Endothelial cell of umbilical vein (primary cell): ENCODE measurements at regions not wholly inside any gene's neighbourhood (a gene's known extent, or its start where the extent isn't known, plus 50 kb on each side); places are given as distances from the start of the nearest gene placed in this dataset.
"Not testable (repeated sequence)": the region's sequence is repeated elsewhere in the genome, so short reads cannot be mapped to it uniquely, and the experiment has no call there.

Experiments used
- BruUV-seq: library from RNA; stranded (reverse); fragments of 400-500 nt; replicated peaks from 2 replicates; lab custom pipeline; 2021; lab: Mats Ljungman, UMichigan
- CTCF ChIA-PET: fragments of 300-600, 350-600 bp; sonication (Branson Sonifier 250); formaldehyde crosslinking; loops from one replicate; lab custom pipeline; 2021; ENCODE audit warnings: antibody characterized with exemption, inconsistent platforms; lab: Charles Lee
- POLR2A ChIA-PET: fragments of 300-600, 350-600 bp; sonication (Branson Sonifier 250); formaldehyde crosslinking; loops from one replicate; lab custom pipeline; 2021; ENCODE audit warnings: antibody characterized with exemption, inconsistent platforms; lab: Charles Lee
- DNase-seq: peaks from one replicate; pipeline ENCODE4 v3.0.0-alpha.2; 2011; ENCODE audit warnings: low read depth, low spot score
- FAIRE-seq: peaks from 2 replicates; lab custom pipeline; 2011; peaks lifted over from hg19 to GRCh38; lab: Jason Lieb, UNC
- H2AFZ ChIP-seq: 2 replicates; pipeline ENCODE4 v1.6.0; 2012; ENCODE audit warnings: low read depth, low read length, control low read depth, inconsistent platforms
- H3K27ac ChIP-seq: 2 replicates; pipeline ENCODE4 v1.5.1; 2011; ENCODE audit warnings: low read depth, mild to moderate bottlenecking, control low read depth, low read length, moderate library complexity; ENCODE audit not compliant: insufficient read depth
- H3K27me3 ChIP-seq, 2 experiments: 2 replicates each; pipeline versions ENCODE4 v1.6.0 to v1.6.1; 2011; ENCODE audit warnings: low read length in 2 of 2, mixed read lengths in 1 of 2; ENCODE audit not compliant: control insufficient read depth in 2 of 2, insufficient read depth in 2 of 2
- H3K36me3 ChIP-seq, 2 experiments: 2 replicates in 1 of 2; 3 replicates in 1 of 2; pipeline ENCODE4 v1.5.1; 2011; ENCODE audit warnings: low read length in 2 of 2, mild to moderate bottlenecking in 1 of 2, moderate library complexity in 1 of 2; ENCODE audit not compliant: control insufficient read depth in 2 of 2, insufficient read depth in 2 of 2; ENCODE audit errors: extremely low read depth in 1 of 2
- H3K4me1 ChIP-seq: 3 replicates; pipeline ENCODE4 v1.5.1; 2011; ENCODE audit warnings: mild to moderate bottlenecking, low read length; ENCODE audit not compliant: control insufficient read depth, insufficient read depth; ENCODE audit errors: extremely low read depth
- H3K4me2 ChIP-seq: 2 replicates; pipeline ENCODE4 v1.6.1; 2011; ENCODE audit warnings: low read length, control low read depth, mixed read lengths; ENCODE audit not compliant: insufficient read depth
- H3K4me3 ChIP-seq, 3 experiments: fragments of 200-600 bp in 1 of 3; sonication (generic), shearing (Covaris generic) in 1 of 3; replicated peaks in 1 of 3; 2 replicates each; pipeline ENCODE4 v1.5.1; 2011 to 2016; ENCODE audit warnings: control low read depth in 3 of 3, low read length in 3 of 3, mild to moderate bottlenecking in 2 of 3, inconsistent platforms in 1 of 3, low read depth in 1 of 3, moderate library complexity in 1 of 3; ENCODE audit not compliant: insufficient read depth in 1 of 3
- H3K79me2 ChIP-seq: 2 replicates; pipeline ENCODE4 v1.6.0; 2012; ENCODE audit warnings: low read length, inconsistent platforms; ENCODE audit not compliant: control insufficient read depth, insufficient read depth
- H3K9ac ChIP-seq: replicated peaks from 2 replicates; pipeline ENCODE3; 2011; ENCODE audit warnings: low read length, control low read depth; ENCODE audit not compliant: insufficient read depth; ENCODE audit errors: extremely low read depth
- H3K9me1 ChIP-seq: replicated peaks from 3 replicates; pipeline ENCODE4 v1.6.0; 2011; ENCODE audit warnings: mild to moderate bottlenecking, low read length; ENCODE audit not compliant: control insufficient read depth, insufficient read depth; ENCODE audit errors: extremely low read depth
- H3K9me3 ChIP-seq: replicated peaks from 2 replicates; pipeline ENCODE4 v1.5.1; 2012; ENCODE audit warnings: low read length, inconsistent platforms; ENCODE audit not compliant: control insufficient read depth, insufficient read depth
- H4K20me1 ChIP-seq: replicated peaks from 2 replicates; pipeline ENCODE3; 2011; ENCODE audit warnings: mild to moderate bottlenecking, low read length; ENCODE audit not compliant: control insufficient read depth, insufficient read depth; ENCODE audit errors: extremely low read depth
- EZH2 ChIP-seq: IDR thresholded peaks from 2 replicates; pipeline ENCODE4 v1.6.1; 2012; ENCODE audit warnings: borderline replicate concordance, low read depth, mild to moderate bottlenecking, moderate library complexity, low read length, inconsistent platforms; ENCODE audit not compliant: severe bottlenecking
- FOS ChIP-seq: IDR thresholded peaks from 2 replicates; pipeline ENCODE4 v1.6.1; 2011; ENCODE audit warnings: mild to moderate bottlenecking, low read length, moderate library complexity, borderline replicate concordance; ENCODE audit not compliant: insufficient read depth
- GATA2 ChIP-seq: IDR thresholded peaks from 2 replicates; pipeline ENCODE4 v1.7.0; 2011; ENCODE audit warnings: low read depth, mild to moderate bottlenecking, moderate library complexity, mixed read lengths, low read length; ENCODE audit not compliant: insufficient read length, insufficient read depth
- MYC ChIP-seq: IDR thresholded peaks from one replicate; pipeline ENCODE4 v1.6.1; 2011; ENCODE audit warnings: mild to moderate bottlenecking, low read depth, low read length
- POLR2A ChIP-seq: IDR thresholded peaks from 2 replicates; pipeline ENCODE4 v1.6.1; 2012; ENCODE audit warnings: low read depth, mild to moderate bottlenecking, control low read depth, low read length
- POLR2AphosphoS5 ChIP-seq: IDR thresholded peaks from 2 replicates; pipeline ENCODE4 v1.6.1; 2012; ENCODE audit warnings: low read depth, mild to moderate bottlenecking, control low read depth, low read length, moderate library complexity; ENCODE audit not compliant: insufficient read depth
- dilution Hi-C: fragments of 300-500 bp; cut with MboI; formaldehyde crosslinking; loops from one replicate; pipeline ENCODE4 v1.15.0; 2019; ENCODE audit warnings: low sequenced_read_pairs; ENCODE audit not compliant: extremely low pct_ligation_motif_present
- intact Hi-C: fragments of 100-400 bp; cut with micrococcal nuclease; formaldehyde crosslinking; loops from one replicate; pipeline ENCODE4 v1.10.0; 2022
- TF ChIP-seq, protein P1 (sequence below): IDR thresholded peaks from 2 replicates; pipeline ENCODE4 v1.6.1; 2011; ENCODE audit not compliant: insufficient read depth, insufficient read length
- TF ChIP-seq, protein P2 (sequence below), 2 donors: IDR thresholded peaks; 1 replicate in 1 of 2; 2 replicates in 1 of 2; pipeline ENCODE4 v1.5.1; 2011; ENCODE audit warnings: low read length in 2 of 2, mild to moderate bottlenecking in 2 of 2, moderate library complexity in 2 of 2, control low read depth in 1 of 2, inconsistent platforms in 1 of 2, low read depth in 1 of 2; ENCODE audit not compliant: insufficient read depth in 1 of 2; ENCODE audit errors: extremely low read depth in 1 of 2

DNA sequence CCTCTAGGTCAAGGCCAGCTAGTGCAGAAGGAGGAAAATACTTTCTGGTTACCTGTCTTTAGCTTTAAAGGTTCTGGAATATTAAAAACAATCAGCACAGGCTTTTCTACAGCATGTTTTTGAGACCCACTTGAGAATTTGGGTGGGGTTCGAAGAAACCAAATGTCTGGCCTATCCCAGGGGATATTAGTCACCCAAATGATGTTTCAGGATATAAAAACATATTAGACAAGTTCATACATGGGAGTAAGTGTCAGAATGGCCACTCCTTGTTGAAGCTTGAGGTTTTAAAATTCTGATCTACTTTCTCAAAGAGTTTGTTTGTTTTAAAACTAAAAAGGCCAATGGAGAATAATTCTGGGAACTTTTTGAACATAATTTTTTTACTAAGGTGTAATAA is 158.6 kb upstream of the DLX2 start:
- BruUV-seq = no TSS peak
- no peak overlapping the region for H3K4me3 ChIP-seq
- DNase-seq (no peak), FAIRE-seq (no peak)
- H2AFZ ChIP-seq = peak overlapping the region; percentile 51
- ChIA-PET POLR2A (no interaction called here), CTCF (no interaction called here)
- intact Hi-C loops = no loop called here
- no peak overlapping the region for H3K27ac ChIP-seq
- H3K4me2 ChIP-seq = no peak overlapping the region
- H3K9ac ChIP-seq = no peak overlapping the region
- H4K20me1 ChIP-seq = no peaks in the 10 kb centered on the region
- no peaks in the 10 kb centered on the region for H3K9me1 ChIP-seq
- H3K9me3 ChIP-seq = no peaks in the 10 kb centered on the region
- H3K4me1 ChIP-seq = no peaks in the 10 kb centered on the region
- dilution Hi-C loops = no loop called here
- H3K27me3 ChIP-seq = no peaks in the 10 kb centered on the region
- no peaks in the 10 kb centered on the region for H3K36me3 ChIP-seq
- no peaks in the 10 kb centered on the region for H3K79me2 ChIP-seq
- TF ChIP-seq FOS (peak; percentile 20), MYC (no peak), EZH2 (no peak)

DNA sequence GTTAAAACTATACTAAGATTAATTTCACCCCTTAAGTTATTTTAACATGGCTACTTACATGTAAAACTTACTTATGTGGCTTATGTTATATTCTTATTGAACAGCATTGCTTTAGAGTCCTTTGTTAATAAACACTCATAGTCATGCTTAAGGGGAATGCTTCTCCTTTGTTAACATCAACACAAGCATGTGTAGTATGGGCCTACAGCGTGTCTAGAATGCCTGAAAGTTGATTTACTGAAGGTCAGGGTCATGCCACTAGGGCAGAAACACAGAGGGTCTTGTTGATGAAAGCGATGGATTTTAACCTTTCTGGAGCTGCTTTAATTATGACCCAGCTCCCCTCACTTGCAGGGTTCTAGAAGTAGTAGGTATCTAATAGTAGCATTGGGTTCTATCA is 159.8 kb upstream of the DLX2 start:
- H3K4me1 ChIP-seq = no peaks in the 10 kb centered on the region
- no peaks in the 10 kb centered on the region for H4K20me1 ChIP-seq
- intact Hi-C loops = no loop called here
- DNase-seq (no peak), FAIRE-seq (no peak)
- CTCF ChIA-PET = interaction anchor here (0.6 to 0.8 kb wide), 2 partner anchors 12 to 17 kb away, joined by 3 to 5 read pairs; no protein-coding TSS in a partner anchor
- dilution Hi-C loops = no loop called here
- no peak overlapping the region for H3K4me2 ChIP-seq
- H3K27ac ChIP-seq = no peak overlapping the region
- no peak overlapping the region for H3K4me3 ChIP-seq
- no peaks in the 10 kb centered on the region for H3K9me1 ChIP-seq
- H3K9ac ChIP-seq = no peak overlapping the region
- no peaks in the 10 kb centered on the region for H3K36me3 ChIP-seq
- no peaks in the 10 kb centered on the region for H3K79me2 ChIP-seq
- BruUV-seq = no TSS peak
- H2AFZ ChIP-seq = no peak overlapping the region
- no peaks in the 10 kb centered on the region for H3K27me3 ChIP-seq
- TF ChIP-seq POLR2A = no peak
- TF ChIP-seq GATA2 = no peak
- TF ChIP-seq, protein P1, sequence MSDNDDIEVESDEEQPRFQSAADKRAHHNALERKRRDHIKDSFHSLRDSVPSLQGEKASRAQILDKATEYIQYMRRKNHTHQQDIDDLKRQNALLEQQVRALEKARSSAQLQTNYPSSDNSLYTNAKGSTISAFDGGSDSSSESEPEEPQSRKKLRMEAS = no peak
- TF ChIP-seq, protein P2, sequence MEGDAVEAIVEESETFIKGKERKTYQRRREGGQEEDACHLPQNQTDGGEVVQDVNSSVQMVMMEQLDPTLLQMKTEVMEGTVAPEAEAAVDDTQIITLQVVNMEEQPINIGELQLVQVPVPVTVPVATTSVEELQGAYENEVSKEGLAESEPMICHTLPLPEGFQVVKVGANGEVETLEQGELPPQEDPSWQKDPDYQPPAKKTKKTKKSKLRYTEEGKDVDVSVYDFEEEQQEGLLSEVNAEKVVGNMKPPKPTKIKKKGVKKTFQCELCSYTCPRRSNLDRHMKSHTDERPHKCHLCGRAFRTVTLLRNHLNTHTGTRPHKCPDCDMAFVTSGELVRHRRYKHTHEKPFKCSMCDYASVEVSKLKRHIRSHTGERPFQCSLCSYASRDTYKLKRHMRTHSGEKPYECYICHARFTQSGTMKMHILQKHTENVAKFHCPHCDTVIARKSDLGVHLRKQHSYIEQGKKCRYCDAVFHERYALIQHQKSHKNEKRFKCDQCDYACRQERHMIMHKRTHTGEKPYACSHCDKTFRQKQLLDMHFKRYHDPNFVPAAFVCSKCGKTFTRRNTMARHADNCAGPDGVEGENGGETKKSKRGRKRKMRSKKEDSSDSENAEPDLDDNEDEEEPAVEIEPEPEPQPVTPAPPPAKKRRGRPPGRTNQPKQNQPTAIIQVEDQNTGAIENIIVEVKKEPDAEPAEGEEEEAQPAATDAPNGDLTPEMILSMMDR (IDR thresholded peaks at IDR 0.05; ENCODE audit: extremely low read depth in 1 of 2, insufficient read depth in 1 of 2, low read depth in 1 of 2, low read length in 2 of 2) = no peak
- TF ChIP-seq EZH2 = no peak
- no peak for TF ChIP-seq MYC
- TF ChIP-seq POLR2AphosphoS5 = no peak
- TF ChIP-seq FOS = no peak
- no peaks in the 10 kb centered on the region for H3K9me3 ChIP-seq
- POLR2A ChIA-PET = no interaction called here

DNA sequence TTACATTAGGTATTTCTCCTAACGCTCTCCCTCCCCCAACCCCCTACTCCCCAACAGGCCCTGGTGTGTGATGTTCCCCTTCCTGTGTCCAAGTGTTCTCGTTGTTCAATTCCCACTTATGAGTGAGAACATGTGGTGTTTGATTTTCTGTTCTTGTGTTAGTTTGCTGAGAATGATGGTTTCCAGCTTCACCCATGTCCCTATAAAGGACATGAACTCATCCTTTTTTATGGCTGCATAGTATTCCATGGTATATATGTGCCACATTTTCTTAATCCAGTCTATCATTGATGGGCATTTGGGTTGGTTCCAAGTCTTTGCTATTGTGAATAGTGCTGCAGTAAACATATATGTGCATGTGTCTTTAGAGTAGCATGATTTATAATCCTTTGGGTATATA is 162.1 kb upstream of the DLX2 start:
- H3K4me2 ChIP-seq, H3K27ac ChIP-seq, H3K4me1 ChIP-seq, DNase-seq, H3K4me3 ChIP-seq, H3K9ac ChIP-seq, H3K9me1 ChIP-seq, H3K79me2 ChIP-seq, H3K27me3 ChIP-seq, CTCF ChIA-PET, POLR2A ChIA-PET, dilution Hi-C loops, H4K20me1 ChIP-seq, FAIRE-seq, H2AFZ ChIP-seq, BruUV-seq, H3K36me3 ChIP-seq, intact Hi-C loops, H3K9me3 ChIP-seq: not testable (repeated sequence)
